ENCODE measurements at regions not wholly inside any gene's neighbourhood (a gene's known extent, or its start where the extent isn't known, plus 50 kb on each side); places are given as distances from the start of the nearest gene placed in this dataset.
A peak's percentile ranks its signal among the peaks of the same experiment; 100 is the strongest.

GRCh38 chr14:83856334-83856733 is 1673.6 kb upstream of the FLRT2 start:
- no peaks in the 10 kb centered on the region for H4K20me1 ChIP-seq (ENCODE audit: insufficient read depth, low read depth, low read length)
- H3K4me3 ChIP-seq (ENCODE audit: low read length), result no peak overlapping the region
- H3K4me2 ChIP-seq (ENCODE audit: low read depth, low read length, poor library complexity, severe bottlenecking), result no peak overlapping the region
- H3K4me1 ChIP-seq (ENCODE audit: low read length), result no peaks in the 10 kb centered on the region
- no peaks in the 10 kb centered on the region for H3K79me2 ChIP-seq (ENCODE audit: low read length)
- 0 out of 2 replicates have a peak, but pooled peaks cover 4% of the 10 kb centered on the region for H3K9me3 ChIP-seq (ENCODE audit: low read length)
- H3K27me3 ChIP-seq (ENCODE audit: low read length), result no peaks in the 10 kb centered on the region
- no peak overlapping the region for H3K27ac ChIP-seq (ENCODE audit: low read length)
- H3K36me3 ChIP-seq (ENCODE audit: insufficient read depth, low read length), result no peaks in the 10 kb centered on the region
- no peaks in the 10 kb centered on the region for H3K9me2 ChIP-seq (replicated peaks; ENCODE audit: insufficient read depth, low read length)
- DNase-seq, result no peak
- no peak overlapping the region for H2AFZ ChIP-seq (ENCODE audit: low read length)
- no peak overlapping the region for H3K9ac ChIP-seq (ENCODE audit: low read length)

DNA sequence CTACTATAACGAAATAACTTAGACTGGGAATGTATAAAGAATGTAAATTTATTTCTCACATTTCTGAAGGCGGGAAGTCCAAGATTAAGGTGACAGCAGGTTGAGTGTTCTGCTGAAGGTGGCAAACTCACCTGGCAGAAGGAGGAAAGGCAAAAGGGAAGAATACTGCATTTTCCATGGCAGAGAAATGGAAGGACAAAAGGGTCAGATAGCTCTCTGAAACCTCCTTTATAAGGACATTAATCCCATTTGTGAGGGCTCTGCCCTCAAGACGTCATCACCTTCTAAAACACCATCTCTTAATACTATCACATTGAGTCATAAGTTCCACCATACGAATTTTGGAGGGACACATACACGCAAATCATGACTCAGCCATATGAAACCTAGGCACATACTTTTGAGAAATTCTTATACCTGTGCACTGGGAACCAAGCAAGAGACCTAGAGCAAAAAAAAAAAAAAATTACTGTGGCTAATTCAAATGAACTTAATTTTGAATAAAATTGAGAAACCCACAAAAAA is 1669.3 kb upstream of the FLRT2 start:
- Histone ChIP-seq H4K20me1 (ENCODE audit: insufficient read depth, low read depth, low read length) (no peaks in the 10 kb centered on the region), H3K36me3 (ENCODE audit: insufficient read depth, low read length) (no peaks in the 10 kb centered on the region), H3K27me3 (ENCODE audit: low read length) (no peaks in the 10 kb centered on the region), H3K79me2 (ENCODE audit: low read length) (no peaks in the 10 kb centered on the region), H3K27ac (ENCODE audit: low read length) (no peak overlapping the region), H2AFZ (ENCODE audit: low read length) (no peak overlapping the region), H3K4me2 (ENCODE audit: low read depth, low read length, poor library complexity, severe bottlenecking) (no peak overlapping the region), H3K9ac (ENCODE audit: low read length) (no peak overlapping the region), H3K9me2 (replicated peaks; ENCODE audit: insufficient read depth, low read length) (0 out of 2 replicates have a peak, but pooled peaks cover 3% of the 10 kb centered on the region), H3K4me3 (ENCODE audit: low read length) (no peak overlapping the region), H3K9me3 (ENCODE audit: low read length) (0 out of 2 replicates have a peak, but pooled peaks cover 4% of the 10 kb centered on the region), H3K4me1 (ENCODE audit: low read length) (no peaks in the 10 kb centered on the region)
- no peak for DNase-seq

DNA sequence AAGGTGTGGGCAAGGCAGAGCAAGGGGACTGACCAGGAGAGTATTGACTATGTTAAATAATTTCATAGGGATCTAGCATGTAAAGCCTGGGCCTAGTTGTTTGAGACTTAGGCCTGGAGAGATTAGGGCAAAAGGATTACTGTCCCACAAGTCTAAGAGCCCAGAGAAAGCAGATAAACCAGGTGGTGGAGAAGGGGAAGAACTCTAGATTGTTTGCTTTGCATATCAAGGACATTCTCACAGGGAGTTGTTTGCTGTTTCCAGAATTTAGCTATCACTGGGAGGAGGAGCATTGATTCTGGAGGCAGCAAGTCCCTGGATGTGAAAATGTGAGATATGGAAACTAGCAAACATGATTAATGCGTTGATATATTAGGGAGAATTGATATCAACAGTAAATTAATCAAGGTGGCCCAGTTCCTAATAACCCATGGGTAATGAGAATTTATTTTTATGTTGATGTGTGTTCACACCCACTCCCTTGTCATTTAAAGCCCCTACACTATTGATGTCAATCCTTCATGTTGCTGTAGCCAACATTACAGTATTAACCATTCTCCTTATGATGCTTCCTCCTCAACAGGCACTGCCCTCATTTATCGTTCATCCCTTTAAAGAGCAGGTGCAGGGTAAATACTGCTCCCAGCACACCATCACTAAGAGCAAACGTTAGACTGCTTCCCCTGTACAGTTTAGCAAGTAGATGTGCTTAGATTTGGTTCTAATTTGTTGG is 1666.7 kb upstream of the FLRT2 start:
- Histone ChIP-seq H3K9me2 (replicated peaks; ENCODE audit: insufficient read depth, low read length) (0 out of 2 replicates have a peak, but pooled peaks cover 3% of the 10 kb centered on the region), H3K27me3 (ENCODE audit: low read length) (no peaks in the 10 kb centered on the region), H2AFZ (ENCODE audit: low read length) (no peak overlapping the region), H3K4me3 (ENCODE audit: low read length) (no peak overlapping the region), H3K4me2 (ENCODE audit: low read depth, low read length, poor library complexity, severe bottlenecking) (no peak overlapping the region), H3K9ac (ENCODE audit: low read length) (no peak overlapping the region), H3K27ac (ENCODE audit: low read length) (no peak overlapping the region), H4K20me1 (ENCODE audit: insufficient read depth, low read depth, low read length) (no peaks in the 10 kb centered on the region), H3K36me3 (ENCODE audit: insufficient read depth, low read length) (no peaks in the 10 kb centered on the region), H3K9me3 (ENCODE audit: low read length) (0 out of 2 replicates have a peak, but pooled peaks cover 4% of the 10 kb centered on the region), H3K4me1 (ENCODE audit: low read length) (no peaks in the 10 kb centered on the region), H3K79me2 (ENCODE audit: low read length) (no peaks in the 10 kb centered on the region)
- DNase-seq, result no peak

DNA sequence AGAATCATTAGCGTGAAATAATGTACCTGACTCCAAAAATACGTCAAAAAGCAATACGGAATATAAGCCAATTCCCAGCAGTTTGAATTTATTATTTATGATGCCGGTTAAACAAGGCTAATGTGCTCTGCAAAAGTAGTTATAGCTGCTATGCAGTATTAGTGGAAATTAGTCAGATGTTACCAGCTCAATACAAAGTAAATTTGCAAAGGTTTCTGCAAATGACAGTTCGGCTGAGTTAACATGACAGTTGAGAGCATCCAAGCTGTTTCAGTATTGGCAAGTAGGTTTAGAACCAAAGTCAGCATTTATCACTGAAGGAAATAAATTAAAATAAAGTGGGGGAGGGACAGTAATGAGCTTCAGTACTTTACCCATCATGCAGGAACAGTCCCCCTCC is 1665.8 kb upstream of the FLRT2 start:
- Histone ChIP-seq H4K20me1 (ENCODE audit: insufficient read depth, low read depth, low read length) (no peaks in the 10 kb centered on the region), H3K9ac (ENCODE audit: low read length) (no peak overlapping the region), H3K4me2 (ENCODE audit: low read depth, low read length, poor library complexity, severe bottlenecking) (no peak overlapping the region), H2AFZ (ENCODE audit: low read length) (no peak overlapping the region), H3K27ac (ENCODE audit: low read length) (no peak overlapping the region), H3K9me2 (replicated peaks; ENCODE audit: insufficient read depth, low read length) (0 out of 2 replicates have a peak, but pooled peaks cover 3% of the 10 kb centered on the region), H3K27me3 (ENCODE audit: low read length) (no peaks in the 10 kb centered on the region), H3K9me3 (ENCODE audit: low read length) (no peaks in the 10 kb centered on the region), H3K36me3 (ENCODE audit: insufficient read depth, low read length) (no peaks in the 10 kb centered on the region), H3K4me1 (ENCODE audit: low read length) (no peaks in the 10 kb centered on the region), H3K79me2 (ENCODE audit: low read length) (no peaks in the 10 kb centered on the region), H3K4me3 (ENCODE audit: low read length) (no peak overlapping the region)
- DNase-seq, result no peak

GRCh38 chr14:83867566-83868225 is 1662.2 kb upstream of the FLRT2 start:
- Histone ChIP-seq H3K4me1 (ENCODE audit: low read length) (no peaks in the 10 kb centered on the region), H3K36me3 (ENCODE audit: insufficient read depth, low read length) (no peaks in the 10 kb centered on the region)

DNA sequence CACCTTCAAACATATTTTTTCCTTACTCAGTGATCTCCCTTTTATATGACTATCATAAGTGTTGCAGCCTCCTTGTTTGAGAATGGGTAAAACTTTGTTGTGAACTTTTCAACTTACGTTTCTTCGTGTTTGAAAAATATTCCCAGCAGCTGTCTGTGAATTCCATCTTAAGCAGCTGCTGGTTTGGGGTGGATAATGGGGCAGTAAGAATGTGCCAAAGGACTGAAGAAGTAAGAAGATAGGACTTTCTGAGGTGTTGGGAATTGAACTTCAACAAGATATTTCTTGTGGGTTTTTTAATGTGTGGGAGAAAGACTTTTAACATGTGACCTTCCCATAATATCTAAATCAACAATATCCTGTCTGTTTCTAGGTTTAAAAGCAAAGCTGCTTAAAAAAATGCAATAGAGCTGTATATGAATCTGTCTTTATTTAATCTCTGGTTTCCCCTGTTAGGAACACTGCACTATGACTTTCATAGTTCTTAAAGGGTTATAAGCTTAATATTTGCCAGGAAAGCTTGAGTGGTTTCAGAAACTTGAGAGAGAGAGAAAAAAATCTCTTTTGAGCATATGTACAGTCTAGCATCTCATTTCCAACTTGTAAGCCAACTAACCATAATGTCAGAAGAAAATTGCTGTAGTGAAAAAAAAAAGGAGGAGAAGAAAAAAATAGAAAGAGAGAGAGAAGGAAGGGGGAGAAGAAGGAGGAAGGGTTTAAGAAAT is 1659.2 kb upstream of the FLRT2 start:
- Histone ChIP-seq H3K27ac (ENCODE audit: low read length) (no peak overlapping the region), H4K20me1 (ENCODE audit: insufficient read depth, low read depth, low read length) (no peaks in the 10 kb centered on the region)

More at GRCh38 chr14:83867566-83868225, 1662.2 kb upstream of the FLRT2 start:
- Histone ChIP-seq H3K4me3 (ENCODE audit: low read length) (no peak overlapping the region), H3K4me2 (ENCODE audit: low read depth, low read length, poor library complexity, severe bottlenecking) (no peak overlapping the region), H3K9me3 (ENCODE audit: low read length) (no peaks in the 10 kb centered on the region), H3K9ac (ENCODE audit: low read length) (no peak overlapping the region), H4K20me1 (ENCODE audit: insufficient read depth, low read depth, low read length) (no peaks in the 10 kb centered on the region), H3K79me2 (ENCODE audit: low read length) (no peaks in the 10 kb centered on the region), H3K9me2 (replicated peaks; ENCODE audit: insufficient read depth, low read length) (no peaks in the 10 kb centered on the region), H3K27me3 (ENCODE audit: low read length) (no peaks in the 10 kb centered on the region), H3K27ac (ENCODE audit: low read length) (no peak overlapping the region), H2AFZ (ENCODE audit: low read length) (no peak overlapping the region)
- peak; percentile 52 for DNase-seq

DNA sequence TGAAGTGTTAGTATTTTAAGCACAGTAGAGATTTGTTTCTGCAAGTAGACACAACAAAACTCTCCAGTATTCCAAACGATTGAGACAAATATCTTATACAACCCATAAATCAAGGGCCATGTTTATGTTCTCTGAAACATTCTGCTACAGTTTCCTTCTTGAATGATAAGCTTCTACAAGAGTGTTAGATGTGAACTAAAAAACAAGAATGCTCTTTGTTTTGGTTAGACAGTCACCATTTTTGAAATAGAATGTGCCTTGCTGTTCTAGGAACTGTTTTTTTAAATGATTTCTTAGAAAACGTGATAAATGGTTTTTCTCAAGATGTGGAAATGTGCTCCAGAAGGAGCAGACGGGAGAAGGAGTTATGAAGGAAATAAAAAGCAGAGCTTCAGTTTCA is 1656.3 kb upstream of the FLRT2 start:
- Histone ChIP-seq H3K27me3 (ENCODE audit: low read length) (no peaks in the 10 kb centered on the region), H4K20me1 (ENCODE audit: insufficient read depth, low read depth, low read length) (no peaks in the 10 kb centered on the region), H2AFZ (ENCODE audit: low read length) (no peak overlapping the region)

More for the DNA sequence above, 1659.2 kb upstream of the FLRT2 start:
- H3K4me1 ChIP-seq (ENCODE audit: low read length), result no peaks in the 10 kb centered on the region
- no peaks in the 10 kb centered on the region for H3K27me3 ChIP-seq (ENCODE audit: low read length)
- no peak overlapping the region for H3K4me3 ChIP-seq (ENCODE audit: low read length)
- no peak for DNase-seq
- no peaks in the 10 kb centered on the region for H3K79me2 ChIP-seq (ENCODE audit: low read length)
- H3K9ac ChIP-seq (ENCODE audit: low read length), result no peak overlapping the region
- H2AFZ ChIP-seq (ENCODE audit: low read length), result no peak overlapping the region
- no peaks in the 10 kb centered on the region for H3K9me3 ChIP-seq (ENCODE audit: low read length)
- no peak overlapping the region for H3K4me2 ChIP-seq (ENCODE audit: low read depth, low read length, poor library complexity, severe bottlenecking)
- 0 out of 2 replicates have a peak, but pooled peaks cover 3% of the 10 kb centered on the region for H3K9me2 ChIP-seq (replicated peaks; ENCODE audit: insufficient read depth, low read length)
- H3K36me3 ChIP-seq (ENCODE audit: insufficient read depth, low read length), result no peaks in the 10 kb centered on the region

GRCh38 chr14:83874662-83875061 is 1655.3 kb upstream of the FLRT2 start:
- H2AFZ ChIP-seq (ENCODE audit: low read length), result no peak overlapping the region
- H3K4me1 ChIP-seq (ENCODE audit: low read length), result no peaks in the 10 kb centered on the region
- no peaks in the 10 kb centered on the region for H3K79me2 ChIP-seq (ENCODE audit: low read length)
- no peak overlapping the region for H3K9ac ChIP-seq (ENCODE audit: low read length)
- no peak overlapping the region for H3K27ac ChIP-seq (ENCODE audit: low read length)
- DNase-seq, result no peak
- no peaks in the 10 kb centered on the region for H4K20me1 ChIP-seq (ENCODE audit: insufficient read depth, low read depth, low read length)
- 0 out of 2 replicates have a peak, but pooled peaks cover 3% of the 10 kb centered on the region for H3K9me3 ChIP-seq (ENCODE audit: low read length)
- H3K36me3 ChIP-seq (ENCODE audit: insufficient read depth, low read length), result no peaks in the 10 kb centered on the region
- H3K4me2 ChIP-seq (ENCODE audit: low read depth, low read length, poor library complexity, severe bottlenecking), result no peak overlapping the region
- no peak overlapping the region for H3K4me3 ChIP-seq (ENCODE audit: low read length)
- no peaks in the 10 kb centered on the region for H3K27me3 ChIP-seq (ENCODE audit: low read length)
- 0 out of 2 replicates have a peak, but pooled peaks cover 3% of the 10 kb centered on the region for H3K9me2 ChIP-seq (replicated peaks; ENCODE audit: insufficient read depth, low read length)

More for the DNA sequence above, 1656.3 kb upstream of the FLRT2 start:
- Histone ChIP-seq H3K4me2 (ENCODE audit: low read depth, low read length, poor library complexity, severe bottlenecking) (no peak overlapping the region), H3K79me2 (ENCODE audit: low read length) (no peaks in the 10 kb centered on the region), H3K9ac (ENCODE audit: low read length) (no peak overlapping the region), H3K4me3 (ENCODE audit: low read length) (no peak overlapping the region), H3K9me3 (ENCODE audit: low read length) (0 out of 2 replicates have a peak, but pooled peaks cover 3% of the 10 kb centered on the region), H3K27ac (ENCODE audit: low read length) (no peak overlapping the region), H3K9me2 (replicated peaks; ENCODE audit: insufficient read depth, low read length) (0 out of 2 replicates have a peak, but pooled peaks cover 3% of the 10 kb centered on the region), H3K4me1 (ENCODE audit: low read length) (no peaks in the 10 kb centered on the region), H3K36me3 (ENCODE audit: insufficient read depth, low read length) (no peaks in the 10 kb centered on the region)
- DNase-seq, result no peak
